Vagina (tissue), 2 donors: ENCODE measurements at regions not wholly inside any gene's neighbourhood (a gene's known extent, or its start where the extent isn't known, plus 50 kb on each side); places are given as distances from the start of the nearest gene placed in this dataset.

Source experiments
- POLR2A ChIP-seq, 2 donors: fragments of 450-650 bp; IDR thresholded peaks; one replicate each; pipeline ENCODE4 v1.6.1; 2017; ENCODE audit warnings: antibody characterized with exemption in 2 of 2, mild to moderate bottlenecking in 2 of 2, moderate library complexity in 2 of 2
- POLR2AphosphoS5 ChIP-seq, 2 donors: sonication (generic); formaldehyde crosslinking; IDR thresholded peaks; one replicate each; pipeline ENCODE4 v1.9.0; 2017; ENCODE audit warnings: antibody characterized with exemption in 2 of 2, mild to moderate bottlenecking in 2 of 2, low read depth in 1 of 2; ENCODE audit not compliant: insufficient read depth in 1 of 2

DNA sequence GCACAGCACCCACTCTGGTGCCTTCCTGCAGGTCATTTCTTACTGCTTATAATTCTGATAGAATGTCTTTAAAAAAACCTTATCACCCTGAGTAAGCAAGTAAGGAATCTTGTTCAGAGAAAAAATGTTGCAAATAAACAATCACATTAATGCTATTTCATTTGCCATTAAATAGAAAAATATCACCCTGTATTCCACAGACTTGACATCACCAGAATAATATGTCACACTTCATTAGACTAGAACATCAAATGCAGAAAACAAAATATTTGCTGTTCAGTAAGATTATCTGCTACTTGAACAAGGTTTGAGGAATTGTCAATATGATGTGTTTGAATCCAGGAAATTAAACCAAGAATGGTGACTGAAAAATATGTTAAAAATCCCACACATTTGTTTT lies 236.6 kb upstream of the MMADHC start:
- TF ChIP-seq POLR2AphosphoS5 (IDR thresholded peaks at IDR 0.05; ENCODE audit: insufficient read depth in 1 of 2, low read depth in 1 of 2) (no peak), POLR2A (IDR thresholded peaks at IDR 0.05) (no peak)
